Heart right ventricle (tissue), 16 donors: ENCODE measurements at regions not wholly inside any gene's neighbourhood (a gene's known extent, or its start where the extent isn't known, plus 50 kb on each side); places are given as distances from the start of the nearest gene placed in this dataset.

Experiments
- ATAC-seq, 8 donors: fragments of 200-7000 bp; cut with Tn5 transposase; one replicate each; pipeline ENCODE4 v1.9.1; 2020; ENCODE audit warnings: mild to moderate bottlenecking in 8 of 8, moderate library complexity in 8 of 8, moderate number of reproducible peaks in 1 of 8
- DNase-seq, 2 donors: peaks; one replicate each; pipeline ENCODE4 v3.0.0-alpha.2; 2020
- H3K27ac ChIP-seq, 10 donors: fragments of 200-600 bp; sonication (generic) in 2 of 10; one replicate each; pipeline versions ENCODE4 v1.5.0 to v1.8.0; 2020 to 2022; ENCODE audit warnings: mild to moderate bottlenecking in 3 of 10
- H3K27me3 ChIP-seq, 7 donors: fragments of 200-600 bp; one replicate each; pipeline ENCODE4 v1.8.0; 2021 to 2022; ENCODE audit warnings: mild to moderate bottlenecking in 2 of 7
- H3K36me3 ChIP-seq, 9 donors: fragments of 200-600 bp; sonication (generic) in 1 of 9; one replicate each; pipeline versions ENCODE4 v1.5.0 to v1.8.0; 2020 to 2022; ENCODE audit warnings: mild to moderate bottlenecking in 2 of 9
- H3K4me1 ChIP-seq, 9 donors: fragments of 200-600 bp; sonication (generic) in 1 of 9; one replicate each; pipeline versions ENCODE4 v1.5.0 to v1.8.0; 2020 to 2022; ENCODE audit warnings: mild to moderate bottlenecking in 4 of 9
- H3K4me3 ChIP-seq, 10 donors: fragments of 200-600 bp; sonication (generic) in 2 of 10; one replicate each; pipeline versions ENCODE4 v1.5.0 to v1.8.0; 2020 to 2022; ENCODE audit warnings: mild to moderate bottlenecking in 7 of 10, moderate library complexity in 2 of 10
- H3K9me3 ChIP-seq, 11 donors: fragments of 200-600 bp in 10 of 11; sonication (generic) in 2 of 11; one replicate each; pipeline versions ENCODE4 v1.5.0 to v1.8.0; 2013 to 2022; ENCODE audit warnings: mild to moderate bottlenecking in 2 of 11, control low read depth in 1 of 11, moderate library complexity in 1 of 11
- CTCF ChIP-seq, 9 donors: fragments of 200-600 bp; sonication (generic) in 2 of 9; IDR thresholded peaks; one replicate each; pipeline versions ENCODE4 v1.5.0 to v1.8.0; 2021 to 2022; ENCODE audit warnings: antibody characterized with exemption in 9 of 9, mild to moderate bottlenecking in 5 of 9, moderate library complexity in 1 of 9
- WGBS, 2 donors: extraction: QIAGEN DNeasy Blood & Tissue Kit; methylation state at CpG; one replicate each; pipeline ENCODE4 v1.1.7; 2013; ENCODE audit warnings: inconsistent platforms in 1 of 2; 5-methylcytosine and 5-hydroxymethylcytosine counted together
- intact Hi-C, 10 donors: fragments of 100-400 bp; cut with DNase I; formaldehyde crosslinking; loops; one replicate each; pipeline versions ENCODE4 v1.11.1 to v1.14.2; 2022
- donor health status: Arrhythmogenic right ventricular cardiomyopathy.
- donor health status: ischemic (EF 13 %, LVEDD 7.1; RV severe dilation, severe dysfunction).
- donor health status: healthy with polysubstance abuse.
- donor health status: DM: no; HTN: yes; CAD: no.
- donor health status: DM: no; HTN: no; CAD: no.
- donor health status: ischemic (EF 25% LVEDD 6.9; RV normal size, moderate dysfunction).
- donor health status: ischemic (EF 25% LVEDD 5.7; RV mildly dilated, moderate dysfunction).
- donor health status: healthy.
- donor health status: DM: yes; HTN: yes; CAD: no.
- donor health status: Ischemic cardiomyopathy.
- donor health status: ischemic (EF 35%, LVEDD 5.7; RV mildly dilated, moderate dysfunction).
- donor health status: nonischemic (EF 11% LVEDD 7.7; RV severe dilation, severe dysfunction).
- donor health status: DM: yes; HTN: yes; CAD: no.
- donor health status: PGD.
- donor health status: ischemic (EF 29% LVEDD 5.4; RV normal size, mild dysfunction).
- donor health status: nonischemic (EF 23%, LVEDD 6.1; RV moderate dilation, normal function).

- no peak overlapping the region for H3K4me3 ChIP-seq
- H3K4me1 ChIP-seq = peaks cover 0 to 17% (median 8%) of the 10 kb centered on the region in 9 donors
- no peaks in the 10 kb centered on the region for H3K9me3 ChIP-seq
- H3K27me3 ChIP-seq = no peaks in the 10 kb centered on the region
- ATAC-seq (peak; percentile 64 to 93 (median 78)), DNase-seq (peak in 1 of 2 donors; percentile 7)
- no peak for TF ChIP-seq CTCF (IDR thresholded peaks at IDR 0.05)
- peak overlapping the region in 5 of 10 donors; percentile 20 to 44 (median 36) for H3K27ac ChIP-seq
- intact Hi-C loops = no loop called here
- H3K36me3 ChIP-seq = no peaks in the 10 kb centered on the region
Observed at GRCh38 chr12:30437616-30438015, 258.1 kb downstream of the IPO8 start.

GRCh38 chr12:30437044-30437443, 258.6 kb downstream of the IPO8 start:
- H3K4me1 ChIP-seq = peaks cover 0 to 17% (median 8%) of the 10 kb centered on the region in 9 donors

GRCh38 chr12:30428098-30428497, 267.6 kb downstream of the IPO8 start:
- Histone ChIP-seq H3K9me3 (peaks cover 0 to 19% (median 0%) of the 10 kb centered on the region in 11 donors), H3K27ac (no peak overlapping the region), H3K27me3 (no peaks in the 10 kb centered on the region), H3K4me1 (peaks cover 0 to 3% (median 0%) of the 10 kb centered on the region in 9 donors), H3K36me3 (no peaks in the 10 kb centered on the region), H3K4me3 (no peak overlapping the region)
- ATAC-seq (no peak), DNase-seq (no peak)
- intact Hi-C loops = no loop called here
- no peak for TF ChIP-seq CTCF (IDR thresholded peaks at IDR 0.05)
- 66 to 67% methylated on average over 1 of the region's 1 CpG for WGBS, 2 donors

More at GRCh38 chr12:30437044-30437443, 258.6 kb downstream of the IPO8 start:
- Histone ChIP-seq H3K4me3 (no peak overlapping the region), H3K27me3 (no peaks in the 10 kb centered on the region), H3K27ac (peak overlapping the region in 5 of 10 donors; percentile 20 to 44 (median 36)), H3K9me3 (no peaks in the 10 kb centered on the region), H3K36me3 (no peaks in the 10 kb centered on the region)
- no peak for DNase-seq
- TF ChIP-seq CTCF (IDR thresholded peaks at IDR 0.05) = no peak
- intact Hi-C loops = no loop called here
- peak in 2 of 8 donors; percentile 14 to 45 for ATAC-seq
- 60 to 61% methylated on average over 5 of the region's 5 CpGs for WGBS, 2 donors

GRCh38 chr12:30427555-30427954, 268.1 kb downstream of the IPO8 start:
- DNase-seq = no peak
- H3K36me3 ChIP-seq = no peaks in the 10 kb centered on the region
- H3K9me3 ChIP-seq = peaks cover 0 to 19% (median 0%) of the 10 kb centered on the region in 11 donors
- intact Hi-C loops = no loop called here
- no peak overlapping the region for H3K27ac ChIP-seq
- WGBS, 2 donors = 71 to 76% methylated on average over 1 of the region's 1 CpG
- no peak for ATAC-seq
- no peak for TF ChIP-seq CTCF (IDR thresholded peaks at IDR 0.05)
- peaks cover 0 to 9% (median 0%) of the 10 kb centered on the region in 9 donors for H3K4me1 ChIP-seq
- no peak overlapping the region for H3K4me3 ChIP-seq
- no peaks in the 10 kb centered on the region for H3K27me3 ChIP-seq
